Endodermal cell (in vitro differentiated cells): ENCODE measurements at regions not wholly inside any gene's neighbourhood (a gene's known extent, or its start where the extent isn't known, plus 50 kb on each side); places are given as distances from the start of the nearest gene placed in this dataset.

Experiments
- DNase-seq: peaks from one replicate; pipeline ENCODE4 v3.0.0-alpha.2; 2017
- H3K27ac ChIP-seq: 2 replicates; pipeline ENCODE4 v1.5.1; 2013; ENCODE audit warnings: mild to moderate bottlenecking, low read depth, low read length, moderate library complexity
- H3K27me3 ChIP-seq: 2 replicates; pipeline ENCODE4 v1.6.1; 2013; ENCODE audit warnings: mild to moderate bottlenecking, low read length, moderate library complexity; ENCODE audit not compliant: insufficient read depth, control insufficient read depth, poor library complexity, severe bottlenecking
- H3K36me3 ChIP-seq: 2 replicates; pipeline ENCODE4 v1.7.0; 2013; ENCODE audit warnings: mild to moderate bottlenecking, low read length, moderate library complexity; ENCODE audit not compliant: control insufficient read depth, insufficient read depth
- H3K4me1 ChIP-seq: one replicate; pipeline ENCODE4 v1.7.0; 2013; ENCODE audit warnings: low read length; ENCODE audit not compliant: control insufficient read depth, insufficient read depth
- H3K4me3 ChIP-seq: 2 replicates; pipeline ENCODE4 v1.5.1; 2013; ENCODE audit warnings: mild to moderate bottlenecking, low read length, moderate library complexity
- H3K9ac ChIP-seq: 2 replicates; pipeline ENCODE4 v1.6.1; 2013; ENCODE audit warnings: mild to moderate bottlenecking, low read length, moderate library complexity; ENCODE audit not compliant: poor library complexity, severe bottlenecking; ENCODE audit errors: extremely low read depth
- H3K9me3 ChIP-seq: 2 replicates; pipeline ENCODE4 v1.6.1; 2013; ENCODE audit warnings: mild to moderate bottlenecking, low read length, moderate library complexity; ENCODE audit not compliant: control insufficient read depth
- H3K27ac Mint-ChIP-seq: 2 replicates; pipeline ENCODE4 v1.8.0; 2020; ENCODE audit warnings: mixed read lengths
- H3K27me3 Mint-ChIP-seq: 2 replicates; pipeline ENCODE4 v1.8.0; 2021; ENCODE audit warnings: mild to moderate bottlenecking, mixed read lengths; ENCODE audit not compliant: insufficient read depth
- H3K36me3 Mint-ChIP-seq: 2 replicates; pipeline ENCODE4 v1.8.0; 2020; ENCODE audit warnings: low read depth, mixed read lengths
- H3K4me1 Mint-ChIP-seq: 2 replicates; pipeline ENCODE4 v1.8.0; 2020; ENCODE audit warnings: mixed read lengths
- H3K4me3 Mint-ChIP-seq: 2 replicates; pipeline ENCODE4 v1.8.0; 2020; ENCODE audit warnings: mild to moderate bottlenecking, moderate library complexity, mixed read lengths
- H3K9me3 Mint-ChIP-seq: 2 replicates; pipeline ENCODE4 v1.8.0; 2020; ENCODE audit warnings: mild to moderate bottlenecking, mixed read lengths
- CTCF ChIP-seq: fragments of 200-600 bp; sonication (generic); conservative IDR thresholded peaks from 2 replicates; pipeline ENCODE4 v1.5.0; 2021; ENCODE audit warnings: antibody characterized with exemption, mild to moderate bottlenecking
- WGBS, 2 experiments: methylation state at CpG; one replicate each; pipeline versions ENCODE4 v1.1.5 to v1.1.7; 2013; ENCODE audit warnings: missing lambda C conversion rate in 2 of 2, mixed read lengths in 1 of 2; ENCODE audit not compliant: insufficient coverage in 1 of 2, insufficient read length in 1 of 2; 5-methylcytosine and 5-hydroxymethylcytosine counted together

- no peak overlapping the region for H3K4me3 Mint-ChIP-seq
- Histone ChIP-seq H3K27me3 (no peaks in the 10 kb centered on the region), H3K9me3 (no peaks in the 10 kb centered on the region), H3K9ac (no peak overlapping the region), H3K36me3 (no peaks in the 10 kb centered on the region), H3K4me3 (no peak overlapping the region), H3K27ac (no peak overlapping the region), H3K4me1 (peaks cover 13% of the 10 kb centered on the region)
- H3K27me3 Mint-ChIP-seq, result peaks cover 7% of the 10 kb centered on the region
- H3K27ac Mint-ChIP-seq, result no peak overlapping the region
- no peaks in the 10 kb centered on the region for H3K36me3 Mint-ChIP-seq
- no peaks in the 10 kb centered on the region for H3K9me3 Mint-ChIP-seq
- 92 to 100% methylated on average over 3 to 5 of the region's 5 CpGs for WGBS, 2 experiments
- peaks cover 46% of the 10 kb centered on the region for H3K4me1 Mint-ChIP-seq
- TF ChIP-seq CTCF, result no peak
- DNase-seq, result no peak
These were observed 116.4 kb downstream of the IRS2 start for GRCh38 chr13:109669956-109670355.

- Histone ChIP-seq H3K27ac (no peak overlapping the region), H3K9ac (no peak overlapping the region), H3K4me3 (no peak overlapping the region), H3K9me3 (no peaks in the 10 kb centered on the region), H3K27me3 (no peaks in the 10 kb centered on the region), H3K36me3 (no peaks in the 10 kb centered on the region), H3K4me1 (peaks cover 13% of the 10 kb centered on the region)
- Mint-ChIP-seq H3K36me3 (no peaks in the 10 kb centered on the region), H3K4me3 (no peak overlapping the region), H3K9me3 (no peaks in the 10 kb centered on the region), H3K4me1 (peaks cover 46% of the 10 kb centered on the region), H3K27ac (peak overlapping the region; percentile 88), H3K27me3 (peaks cover 11% of the 10 kb centered on the region)
- no peak for TF ChIP-seq CTCF
- 76 to 78% methylated on average over 7 to 8 of the region's 8 CpGs for WGBS, 2 experiments
- no peak for DNase-seq
These were observed 117.2 kb downstream of the IRS2 start for GRCh38 chr13:109669234-109669612.

- no peak overlapping the region for H3K27ac ChIP-seq
- H3K4me1 ChIP-seq, result peaks cover 13% of the 10 kb centered on the region
- TF ChIP-seq CTCF, result no peak
- no peaks in the 10 kb centered on the region for H3K9me3 ChIP-seq
- DNase-seq, result peak; percentile 67
- H3K9ac ChIP-seq, result no peak overlapping the region
- no peaks in the 10 kb centered on the region for H3K9me3 Mint-ChIP-seq
- peaks cover 46% of the 10 kb centered on the region for H3K4me1 Mint-ChIP-seq
- H3K36me3 Mint-ChIP-seq, result no peaks in the 10 kb centered on the region
- no peak overlapping the region for H3K4me3 ChIP-seq
- no peak overlapping the region for H3K4me3 Mint-ChIP-seq
- peaks cover 11% of the 10 kb centered on the region for H3K27me3 Mint-ChIP-seq
- H3K27me3 ChIP-seq, result no peaks in the 10 kb centered on the region
- H3K36me3 ChIP-seq, result no peaks in the 10 kb centered on the region
- WGBS, 2 experiments, result 69 to 81% methylated on average over 4 to 7 of the region's 7 CpGs
- H3K27ac Mint-ChIP-seq, result peak overlapping the region; percentile 88
These were observed 117.8 kb downstream of the IRS2 start for GRCh38 chr13:109668433-109669233.
